HG03521 (cell line): ENCODE measurements at regions not wholly inside any gene's neighbourhood (a gene's known extent, or its start where the extent isn't known, plus 50 kb on each side); places are given as distances from the start of the nearest gene placed in this dataset.

ENCODE experiments used
- ATAC-seq: cut with Tn5 transposase; IDR thresholded peaks from one replicate; pipeline ENCODE4 v1.9.1; 2021; ENCODE audit warnings: mild to moderate bottlenecking, moderate library complexity; ENCODE audit not compliant: unreplicated experiment

DNA sequence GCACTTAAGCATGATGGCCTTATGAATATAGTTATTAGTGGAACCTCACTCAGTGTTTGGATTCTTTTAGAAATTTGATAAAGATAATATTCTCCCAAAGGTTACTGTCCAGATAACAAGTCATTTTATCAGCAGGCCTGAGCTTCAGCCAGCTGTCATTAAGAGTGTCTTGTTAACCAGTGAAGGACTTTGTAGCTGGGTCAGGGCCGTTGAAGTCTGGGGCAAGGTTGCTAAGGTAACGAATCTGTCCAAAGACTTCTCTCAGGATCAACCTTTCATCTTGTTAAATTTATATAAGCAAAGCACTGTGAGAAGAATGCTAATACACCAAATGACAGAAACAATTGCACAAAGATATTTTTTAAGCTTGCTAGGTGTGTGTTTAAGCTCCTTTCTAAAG, 271.3 kb upstream of the TMPO start:
- ATAC-seq: no peak

DNA sequence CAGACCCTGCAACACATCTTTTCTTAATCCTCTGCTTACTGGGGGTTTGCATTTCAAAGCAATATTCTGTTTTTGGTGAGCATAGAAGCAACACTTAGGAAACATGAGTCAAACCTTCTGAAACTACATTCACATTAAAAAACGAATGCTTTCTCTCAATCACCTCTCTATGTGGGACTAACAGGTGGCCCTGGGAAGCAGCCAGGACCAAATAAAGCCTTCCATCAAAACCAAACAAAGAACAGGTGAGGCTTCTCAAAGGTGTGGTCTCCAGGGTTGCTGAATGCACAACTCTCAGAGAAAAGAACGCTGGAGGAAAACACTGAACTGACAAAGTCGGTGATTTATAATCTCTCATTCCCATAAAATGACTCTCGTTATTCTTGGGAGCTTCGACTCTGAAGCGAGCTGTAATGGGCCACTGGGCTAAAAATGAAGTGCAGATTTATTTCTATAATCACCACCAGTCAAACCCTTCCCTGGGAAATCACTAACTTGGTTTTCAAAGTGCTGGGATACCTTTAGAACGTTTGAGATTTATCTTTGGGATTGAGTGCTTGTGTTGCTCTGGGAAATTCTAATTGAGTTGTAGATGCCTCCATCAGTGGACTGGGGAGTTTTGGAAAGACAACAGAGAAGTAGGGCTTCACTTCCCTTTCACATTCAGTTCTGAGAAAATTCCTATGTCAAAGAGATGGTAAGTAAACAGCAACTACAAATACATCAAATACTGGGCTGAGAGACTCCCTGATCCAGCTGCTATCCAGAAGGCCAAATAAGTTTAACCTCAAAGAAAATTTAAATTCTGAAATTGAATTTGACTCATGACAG, 262.0 kb upstream of the TMPO start:
- ATAC-seq: no peak

DNA sequence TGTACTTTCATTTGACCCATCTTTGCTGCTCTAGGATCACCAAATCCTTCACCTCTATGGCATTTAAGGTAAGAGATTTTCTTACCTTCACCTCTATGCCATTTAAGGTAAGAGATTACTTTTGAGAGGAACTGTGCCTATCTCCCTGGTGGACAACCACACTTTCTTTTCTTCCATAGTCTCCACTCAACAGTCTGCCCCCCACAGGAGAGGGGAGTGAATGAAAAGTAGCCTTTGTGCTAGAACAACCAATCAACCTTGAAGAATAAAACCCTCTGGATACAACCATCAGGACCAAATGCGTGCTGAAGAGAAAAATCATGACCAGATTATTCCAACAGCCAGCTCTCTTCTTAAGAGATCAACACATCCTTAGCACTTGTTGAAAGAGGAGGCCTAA, 258.6 kb upstream of the TMPO start:
- no peak for ATAC-seq

DNA sequence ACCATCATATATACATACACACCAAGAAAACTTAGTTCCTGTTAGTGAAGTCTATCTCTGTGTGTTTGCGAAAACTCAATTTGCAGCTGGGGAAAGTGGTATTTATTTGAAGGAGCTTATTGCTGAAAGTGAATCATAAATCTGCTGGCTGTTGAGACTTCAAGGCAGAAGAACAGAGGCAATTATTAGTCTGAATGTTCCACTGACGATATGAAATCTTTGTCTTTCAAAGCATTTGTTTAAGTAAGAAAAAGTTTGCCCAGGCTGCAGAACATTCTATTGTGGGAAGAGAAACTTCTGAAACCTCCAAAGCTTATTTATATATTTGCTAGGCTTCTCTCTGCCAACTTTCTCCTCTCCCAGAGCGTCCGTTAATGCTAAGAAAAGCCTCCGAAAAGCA, 255.7 kb upstream of the TMPO start:
- ATAC-seq: no peak

DNA sequence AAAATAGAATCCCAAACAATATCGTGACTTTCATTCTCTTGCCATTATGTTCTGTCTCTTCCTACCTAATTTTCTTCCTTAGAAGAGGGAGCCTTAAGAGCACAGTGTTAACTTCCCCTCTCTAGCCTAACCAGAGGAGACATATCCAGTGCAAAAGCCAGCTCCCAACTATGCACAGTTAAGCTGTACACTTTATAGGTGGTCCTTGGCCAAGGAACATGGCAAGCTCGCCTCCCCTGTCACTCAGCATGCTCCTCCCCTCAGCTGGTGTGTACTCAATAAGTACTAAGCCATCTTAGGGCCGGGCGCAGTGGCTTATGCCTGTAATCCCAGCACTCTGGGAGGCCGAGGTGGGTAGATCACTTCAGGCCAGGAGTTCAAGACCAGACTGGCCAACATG, 255.1 kb upstream of the TMPO start:
- no peak for ATAC-seq

DNA sequence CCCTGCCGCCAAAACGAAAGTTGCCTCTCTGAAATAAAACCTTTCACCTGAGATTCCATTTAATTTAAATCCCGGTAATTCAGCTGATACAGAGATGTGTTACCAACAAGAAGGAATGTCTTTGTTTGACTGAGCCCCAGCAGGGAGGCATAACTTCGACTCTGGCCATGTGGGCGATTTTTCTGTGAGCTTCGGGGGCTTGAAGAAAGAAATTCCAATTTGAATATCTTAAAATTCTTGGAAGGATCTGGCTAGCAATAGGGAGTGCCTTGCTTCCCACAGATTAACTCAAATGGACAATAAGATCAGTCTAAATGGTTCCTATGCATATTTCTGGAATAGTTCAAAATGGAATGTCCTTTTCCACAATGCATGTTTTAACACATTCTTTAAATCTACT, 252.5 kb upstream of the TMPO start:
- no peak for ATAC-seq

DNA sequence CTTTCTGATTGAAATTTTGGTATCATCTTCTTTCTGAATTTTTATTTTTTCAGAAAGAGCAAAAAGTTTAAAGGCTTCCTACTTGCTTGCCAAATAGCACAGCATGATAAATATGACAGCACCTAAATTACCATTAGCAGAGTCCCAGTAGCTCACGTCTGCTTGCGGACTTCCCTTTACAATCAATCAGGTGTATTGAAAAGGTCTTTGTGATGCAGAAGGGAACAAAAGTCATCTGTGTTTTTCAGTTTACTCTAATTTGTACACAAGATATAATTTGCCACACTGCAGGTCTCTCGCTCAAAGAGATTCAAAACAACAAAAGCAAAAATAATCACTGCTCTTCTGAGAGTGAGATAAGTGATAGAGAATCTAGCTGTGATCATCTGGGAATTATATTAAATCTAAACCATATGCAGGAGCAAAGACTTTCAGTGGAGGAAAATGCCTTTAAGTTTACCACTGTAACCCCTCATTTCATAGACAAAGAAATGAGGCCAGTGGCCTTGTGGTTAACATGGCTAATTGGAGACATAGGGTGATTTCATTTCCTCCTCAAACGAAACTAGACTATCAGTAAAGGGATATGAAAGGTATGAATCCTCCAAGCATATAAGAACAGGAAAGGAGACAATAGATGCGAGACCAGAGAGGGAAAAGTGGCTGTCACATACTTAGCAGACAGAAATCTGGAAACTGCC, 240.8 kb upstream of the TMPO start:
- peak; percentile 92 for ATAC-seq

DNA sequence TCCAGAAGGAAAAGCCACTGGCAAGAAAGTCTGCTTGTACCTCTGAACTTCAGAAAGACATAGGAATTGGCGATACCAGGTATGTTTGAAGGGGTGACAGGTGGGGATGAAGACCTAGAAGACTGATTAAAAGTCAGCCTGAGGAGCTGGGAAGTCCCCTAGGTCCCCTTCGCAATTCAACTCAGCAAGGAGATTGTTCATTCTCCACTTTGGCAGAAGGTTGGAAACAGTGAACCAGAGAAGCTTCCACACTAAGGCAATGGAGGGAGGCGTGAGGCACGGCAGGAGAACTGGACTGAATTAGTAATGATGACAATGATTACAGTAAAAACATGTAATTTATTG, 240.3 kb upstream of the TMPO start:
- no peak for ATAC-seq

DNA sequence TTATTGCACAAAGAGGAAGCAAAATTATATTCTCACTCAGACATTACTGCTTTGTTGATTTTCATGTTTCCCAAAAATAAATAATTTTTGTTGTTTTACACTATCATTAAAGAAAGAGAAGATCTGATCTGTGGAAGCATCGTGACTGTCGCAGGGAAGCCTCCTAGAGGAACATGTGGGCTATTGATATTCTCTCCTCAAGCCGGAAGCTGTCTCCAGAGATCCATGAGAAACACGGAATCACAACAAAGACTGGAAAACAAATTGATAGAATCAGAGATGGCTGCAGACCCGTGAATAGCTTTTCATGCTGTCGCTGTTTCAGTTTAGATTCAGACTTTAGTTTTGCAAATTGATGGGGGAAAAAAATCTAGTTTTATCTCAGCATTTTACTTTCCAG, 235.2 kb upstream of the TMPO start:
- no peak for ATAC-seq

DNA sequence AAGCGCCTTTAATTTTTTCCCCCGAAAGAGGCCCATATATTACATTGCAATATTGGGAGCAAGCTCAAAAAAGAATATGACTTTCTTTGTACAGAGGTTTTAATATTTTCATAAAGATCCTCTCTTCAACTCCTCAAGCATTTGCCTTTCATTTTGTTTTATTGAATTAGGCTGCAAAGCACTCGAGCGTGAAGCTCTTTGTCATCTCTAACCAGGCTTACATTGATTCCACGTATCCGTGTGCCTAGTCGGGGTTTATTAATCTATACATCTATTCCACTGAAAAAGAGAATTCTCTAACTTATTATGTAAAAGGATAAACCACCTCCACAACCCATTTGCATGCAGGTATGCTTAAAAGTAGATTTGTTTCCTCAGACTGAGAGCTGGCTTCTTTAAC, 234.8 kb upstream of the TMPO start:
- no peak for ATAC-seq

DNA sequence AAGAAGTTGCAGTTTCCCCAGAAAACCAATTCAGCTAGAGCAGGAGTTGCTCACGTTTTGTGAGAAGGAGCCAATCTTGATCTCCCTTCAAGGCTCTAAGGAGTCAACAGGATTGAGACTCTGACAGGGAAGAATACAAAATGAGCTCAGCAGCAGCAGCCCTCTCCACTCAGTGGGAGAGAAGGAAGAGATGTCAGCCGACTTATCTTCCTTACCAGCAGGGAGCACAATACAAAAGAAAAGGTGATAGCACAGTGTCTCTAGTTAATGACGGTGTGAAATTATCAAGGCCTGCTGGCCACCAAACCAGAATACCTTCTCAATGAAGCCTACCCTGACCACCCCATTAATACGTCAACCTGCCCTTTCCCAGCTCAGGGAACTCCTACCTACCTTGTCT, 223.6 kb upstream of the TMPO start:
- ATAC-seq: no peak

DNA sequence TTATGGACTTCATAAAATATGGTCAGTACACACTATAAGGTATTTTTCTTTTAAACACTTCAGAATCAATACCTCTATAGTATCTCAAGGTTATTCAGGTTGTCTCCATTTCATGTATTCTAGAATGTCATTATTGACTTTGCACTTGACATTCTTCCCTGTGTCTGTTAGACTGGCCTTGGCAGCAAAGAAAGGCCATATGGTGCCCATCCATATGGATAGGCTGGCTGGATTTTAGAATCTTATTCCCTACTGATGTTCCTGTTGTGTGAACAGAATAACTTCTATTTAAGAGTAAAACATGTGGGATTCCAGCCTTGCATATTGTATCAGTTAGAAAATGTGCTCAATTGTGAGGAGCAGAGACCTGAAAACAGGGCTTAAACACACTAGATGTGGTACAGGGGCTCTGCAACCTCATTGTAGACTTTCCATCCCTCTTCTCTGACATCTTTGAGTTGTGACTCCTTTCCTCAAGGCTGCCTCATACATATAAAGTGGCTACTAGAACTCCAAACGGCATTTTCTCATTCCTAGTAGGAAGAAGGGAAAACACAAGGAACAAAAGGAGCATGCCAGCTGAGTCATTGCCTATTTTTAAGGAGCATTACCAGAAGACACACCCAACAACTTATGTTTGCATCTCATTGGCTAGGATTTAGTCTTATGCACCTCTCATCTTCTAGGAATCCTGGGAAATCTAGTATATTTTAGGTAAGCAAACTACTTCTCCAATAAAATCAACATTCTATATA, 221.2 kb upstream of the TMPO start:
- no peak for ATAC-seq

DNA sequence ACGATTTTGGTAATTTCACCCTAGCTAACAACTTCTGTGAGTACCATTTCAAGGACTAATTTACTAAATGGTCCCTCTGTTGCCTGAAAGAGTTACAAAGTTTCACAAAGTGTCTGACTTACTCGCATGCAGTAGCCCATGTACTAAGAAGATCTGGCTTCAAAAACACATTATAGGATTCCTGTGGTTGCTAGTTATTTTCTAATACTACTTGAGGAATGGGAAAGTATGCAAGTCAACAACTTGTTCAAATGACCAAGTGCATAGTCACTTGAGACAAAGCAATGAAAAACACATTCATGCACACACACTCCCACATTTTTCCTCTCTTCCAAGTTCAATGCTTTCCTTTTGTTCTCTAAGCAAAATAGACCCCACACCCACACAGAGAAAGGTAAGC, 219.7 kb upstream of the TMPO start:
- ATAC-seq: no peak

DNA sequence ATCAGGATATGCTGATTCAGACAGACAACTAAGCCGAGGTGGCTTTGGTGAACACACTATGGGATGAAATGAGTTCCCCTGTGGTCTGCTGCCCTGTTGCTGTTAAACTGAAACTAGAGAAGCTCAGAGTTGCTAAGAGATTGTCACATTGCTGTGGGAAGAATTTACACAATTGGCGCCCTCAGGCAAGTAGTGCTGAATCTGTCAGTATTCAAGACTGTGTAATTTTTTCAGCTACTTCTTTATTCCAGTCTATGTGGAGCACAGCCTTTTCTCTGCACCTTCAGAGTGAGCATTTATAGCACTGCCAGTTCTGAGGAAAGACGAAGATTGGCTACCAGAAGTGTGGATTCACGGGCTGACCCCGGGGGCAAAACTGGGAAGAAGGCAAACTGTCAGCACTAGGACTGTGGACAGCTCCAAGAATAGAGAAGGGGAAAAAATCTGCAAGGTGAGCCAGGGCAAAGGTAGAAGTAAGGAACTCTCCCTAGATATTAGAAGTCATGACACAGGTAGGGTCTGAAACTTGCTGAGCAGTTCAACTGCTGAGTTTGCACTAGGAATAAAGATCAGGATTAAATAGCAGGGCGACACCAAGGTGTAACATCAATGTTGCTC, 218.8 kb upstream of the TMPO start:
- no peak for ATAC-seq

DNA sequence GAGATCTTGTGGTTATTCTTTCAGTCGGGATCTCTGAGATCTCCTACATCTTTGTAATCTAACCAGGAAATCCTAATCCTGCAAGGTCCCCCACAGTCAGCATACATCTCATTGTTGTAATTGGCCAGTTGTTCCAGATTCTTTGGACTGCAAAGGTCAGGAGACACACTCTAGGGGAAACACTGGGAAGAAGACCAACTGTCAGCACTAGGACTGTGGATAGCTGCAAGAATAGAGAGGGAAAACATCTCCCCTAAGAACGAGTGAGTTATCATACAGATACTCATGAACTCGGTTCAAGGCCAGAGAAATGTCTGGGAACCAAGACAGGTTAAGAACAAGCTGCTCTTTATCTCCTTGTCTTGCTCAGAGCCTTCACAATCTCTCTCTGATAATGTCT, 217.9 kb upstream of the TMPO start:
- no peak for ATAC-seq

DNA sequence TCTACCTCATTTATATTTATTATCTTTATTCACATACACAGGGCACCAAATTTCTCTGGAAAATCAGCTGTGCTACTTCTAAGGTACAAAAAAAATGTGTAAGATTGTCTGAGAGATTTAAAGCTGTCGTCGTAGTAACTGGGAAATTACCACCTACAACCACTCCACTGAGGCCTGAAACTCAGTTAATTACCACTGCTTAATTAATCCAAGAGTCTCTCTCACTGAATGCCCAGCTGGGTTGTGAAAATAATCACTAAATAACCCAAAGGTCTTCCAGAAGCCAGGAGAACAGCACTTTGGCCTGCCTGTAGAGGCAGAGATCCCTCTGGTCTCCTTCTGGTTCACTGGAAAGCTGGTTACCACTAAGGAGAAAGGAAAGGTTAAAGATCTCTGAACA, 207.2 kb upstream of the TMPO start:
- no peak for ATAC-seq

DNA sequence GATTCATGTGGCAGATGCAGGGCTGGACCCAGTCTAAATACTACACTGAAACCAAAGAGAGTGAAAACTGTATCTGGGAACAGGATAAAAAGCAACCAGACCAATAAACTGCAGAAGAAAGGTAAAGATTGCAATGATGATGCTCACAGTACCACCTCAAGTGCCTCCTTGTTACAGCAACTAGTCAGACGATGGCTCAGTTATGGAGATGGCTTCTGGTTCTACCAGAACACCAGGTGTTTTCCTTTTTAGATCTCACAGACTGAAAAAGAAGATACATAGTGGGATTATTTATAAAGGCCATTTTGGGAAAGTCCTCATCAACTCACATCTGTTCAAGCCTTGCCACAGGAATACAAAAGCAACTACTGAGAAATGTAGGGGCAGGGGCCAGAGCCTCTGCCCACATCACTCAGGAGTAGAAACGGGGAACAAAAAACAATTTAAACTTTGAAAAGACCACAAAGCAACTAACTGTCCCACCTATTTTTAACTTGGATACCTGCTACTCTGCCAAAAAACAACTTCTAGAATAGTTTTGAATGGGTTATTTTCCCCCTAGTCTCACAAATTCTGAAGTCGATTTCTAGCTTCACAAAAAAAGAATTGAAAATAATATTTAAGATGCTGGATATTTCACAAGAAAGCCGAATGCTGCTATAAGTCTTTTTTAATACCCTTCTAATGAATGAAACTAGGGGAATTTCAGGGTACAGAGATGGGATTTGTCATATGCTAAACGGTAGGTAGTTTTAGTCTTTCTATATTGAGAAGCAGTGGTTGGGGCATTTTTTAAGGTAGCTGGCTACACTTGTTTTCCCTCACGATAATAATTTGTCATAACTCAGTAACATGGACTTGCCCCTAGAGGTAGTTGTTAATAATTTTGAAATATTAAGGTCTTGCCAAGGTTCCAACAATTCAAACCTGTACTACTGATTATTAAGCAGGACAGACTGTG, 197.2 kb upstream of the TMPO start:
- ATAC-seq: no peak

DNA sequence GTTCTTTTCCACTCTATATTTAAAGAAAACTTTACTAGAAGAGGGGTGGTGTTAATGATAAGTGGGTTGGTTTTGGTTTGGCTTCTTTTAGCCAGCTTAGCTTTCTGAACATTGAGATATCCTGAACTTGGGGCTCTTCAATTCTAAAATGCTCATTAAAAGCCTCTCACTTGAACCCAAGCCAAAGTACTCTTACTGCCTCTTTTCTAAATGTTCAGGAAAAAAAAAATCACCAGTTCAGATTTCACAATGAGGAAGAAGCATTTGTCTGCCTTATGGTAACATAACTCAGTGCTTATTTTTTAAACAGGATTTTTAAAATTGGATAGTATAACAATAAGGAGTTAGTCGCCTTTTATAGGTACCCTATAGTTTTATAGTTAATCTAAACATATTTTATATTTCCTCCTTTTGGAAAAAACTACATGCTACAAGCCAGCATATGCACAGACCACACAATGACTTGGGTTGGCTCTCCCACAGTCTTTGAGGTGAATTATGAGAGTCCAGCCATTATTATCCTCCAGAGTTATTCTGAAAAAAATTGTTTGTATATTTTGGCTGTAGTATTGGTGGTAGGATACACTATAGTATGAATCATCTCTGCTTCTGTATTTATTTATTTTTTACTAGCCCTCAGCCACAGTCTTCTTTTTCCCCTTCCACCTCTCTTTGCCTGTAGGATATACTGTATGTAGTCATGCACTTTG, 195.5 kb upstream of the TMPO start:
- no peak for ATAC-seq

DNA sequence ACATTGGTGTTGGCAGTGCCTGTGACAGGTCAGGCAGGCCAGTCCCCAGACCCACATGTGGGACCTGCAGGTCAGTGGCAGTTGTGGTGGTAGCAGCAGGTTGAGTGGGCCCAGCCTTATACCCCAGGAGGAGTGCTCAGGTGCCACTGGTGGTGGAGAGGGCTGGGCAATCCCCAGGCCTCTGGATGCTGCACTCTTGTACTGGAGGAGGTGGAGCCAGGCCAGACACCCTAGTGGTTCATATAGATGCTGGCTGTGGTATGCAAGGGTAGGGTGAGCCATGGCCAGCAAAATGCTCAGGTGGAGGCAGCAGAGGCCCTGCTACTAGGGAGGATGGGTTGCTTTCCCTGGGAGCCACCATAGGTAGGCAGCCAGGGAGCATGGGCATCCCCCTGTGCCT, 190.4 kb upstream of the TMPO start:
- no peak for ATAC-seq

DNA sequence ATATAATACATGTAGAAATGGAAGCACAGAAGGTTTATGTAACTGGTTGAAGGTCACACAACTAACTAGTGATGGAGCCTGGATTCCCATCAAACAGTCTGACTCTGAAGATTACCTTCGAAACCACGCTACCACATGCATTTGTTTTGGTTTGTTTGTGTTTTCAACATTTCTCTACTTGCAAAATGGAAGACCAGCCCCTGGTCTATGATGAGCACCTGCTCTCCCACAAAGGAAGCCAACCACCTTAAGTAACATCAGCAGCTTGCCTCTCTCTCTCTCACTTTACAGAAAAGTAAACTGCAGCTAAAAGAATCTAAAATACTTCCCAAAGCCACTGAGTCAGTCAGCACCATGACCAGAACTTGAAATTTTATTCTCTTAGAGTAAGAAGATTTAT, 186.9 kb upstream of the TMPO start:
- no peak for ATAC-seq
